GM19463 (cell line): ENCODE measurements at regions not wholly inside any gene's neighbourhood (a gene's known extent, or its start where the extent isn't known, plus 50 kb on each side); places are given as distances from the start of the nearest gene placed in this dataset.
"Not testable (repeated sequence)": the region's sequence is repeated elsewhere in the genome, so short reads cannot be mapped to it uniquely, and the experiment has no call there.

ENCODE experiments used
- ATAC-seq: cut with Tn5 transposase; IDR thresholded peaks from one replicate; pipeline ENCODE4 v1.9.1; 2021; ENCODE audit warnings: mild to moderate bottlenecking, moderate library complexity; ENCODE audit not compliant: unreplicated experiment

GRCh38 chr10:53441843-53442242, 669.3 kb upstream of the MBL2 start:
- ATAC-seq, result no peak

GRCh38 chr10:53440601-53441000, 668.0 kb upstream of the MBL2 start:
- ATAC-seq, result no peak

- not testable (repeated sequence) for ATAC-seq
Observed at GRCh38 chr10:53439075-53439474, 666.5 kb upstream of the MBL2 start.

- ATAC-seq, result no peak
Observed at GRCh38 chr10:53434413-53434812, 661.8 kb upstream of the MBL2 start.

GRCh38 chr10:53432035-53432434, 659.5 kb upstream of the MBL2 start:
- ATAC-seq, result no peak

GRCh38 chr10:53430974-53431373, 658.4 kb upstream of the MBL2 start:
- no peak for ATAC-seq

GRCh38 chr10:53430127-53430891, 657.7 kb upstream of the MBL2 start:
- no peak for ATAC-seq

- no peak for ATAC-seq
Observed at GRCh38 chr10:53422223-53422888, 649.8 kb upstream of the MBL2 start.

- no peak for ATAC-seq
Observed at GRCh38 chr10:53412651-53413050, 640.1 kb upstream of the MBL2 start.

GRCh38 chr10:53406532-53406931, 633.9 kb upstream of the MBL2 start:
- no peak for ATAC-seq

GRCh38 chr10:53403688-53404087, 631.1 kb upstream of the MBL2 start:
- ATAC-seq, result no peak

GRCh38 chr10:53402594-53402993, 630.0 kb upstream of the MBL2 start:
- no peak for ATAC-seq

- no peak for ATAC-seq
Observed at GRCh38 chr10:53401536-53401935, 629.0 kb upstream of the MBL2 start.

- no peak for ATAC-seq
Observed at GRCh38 chr10:53396876-53397275, 624.3 kb upstream of the MBL2 start.

- no peak for ATAC-seq
Observed at GRCh38 chr10:53395449-53395848, 622.9 kb upstream of the MBL2 start.

GRCh38 chr10:53387562-53387961, 615.0 kb upstream of the MBL2 start:
- ATAC-seq, result no peak

GRCh38 chr10:53382543-53382942, 610.0 kb upstream of the MBL2 start:
- ATAC-seq, result no peak

- ATAC-seq, result no peak
Observed at GRCh38 chr10:53379956-53380355, 607.4 kb upstream of the MBL2 start.

GRCh38 chr10:53370347-53370746, 597.8 kb upstream of the MBL2 start:
- ATAC-seq, result no peak

- no peak for ATAC-seq
Observed at GRCh38 chr10:53361936-53362335, 589.4 kb upstream of the MBL2 start.

- no peak for ATAC-seq
Observed at GRCh38 chr10:53361281-53361680, 588.7 kb upstream of the MBL2 start.

- ATAC-seq, result not testable (repeated sequence)
Observed at GRCh38 chr10:53358978-53359377, 586.4 kb upstream of the MBL2 start.

- ATAC-seq, result no peak
Observed at GRCh38 chr10:53358536-53358935, 586.0 kb upstream of the MBL2 start.
